K562 (cell line): ENCODE measurements at regions not wholly inside any gene's neighbourhood (a gene's known extent, or its start where the extent isn't known, plus 50 kb on each side); places are given as distances from the start of the nearest gene placed in this dataset.

Experiments used
- ATAC-seq: fragments of 200-7000 bp; cut with Tn5 transposase; 3 replicates; pipeline ENCODE4 v1.9.1; 2020; ENCODE audit warnings: moderate library complexity
- BruUV-seq: library from RNA; stranded (reverse); fragments of 400-500 nt; replicated peaks from 2 replicates; lab custom pipeline; 2021; lab: Mats Ljungman, UMichigan
- CTCF ChIA-PET: fragments of 300-600 bp; formaldehyde crosslinking; extraction: SDS; loops from one replicate; lab custom pipeline; 2021; ENCODE audit warnings: low intra/inter-chr PET ratio; lab: Yijun Ruan, JAX
- POLR2A ChIA-PET: fragments of 300-600, 350-650 bp; sonication (Branson Sonifier 250); formaldehyde crosslinking; extraction: SDS; loops from one replicate; lab custom pipeline; 2021; ENCODE audit warnings: antibody characterized with exemption, inconsistent platforms; lab: Yijun Ruan, JAX
- DNase-seq, 4 experiments: peaks; one replicate each; pipeline versions ENCODE4 v3.0.0 to v3.0.0-alpha.2; 2011 to 2018; ENCODE audit warnings: low spot score in 3 of 4, mixed read lengths in 3 of 4; ENCODE audit errors: extremely low read depth in 1 of 4
- FAIRE-seq: peaks from 2 replicates; lab custom pipeline; 2011; peaks lifted over from hg19 to GRCh38; lab: Jason Lieb, UNC
- H2AFZ ChIP-seq: 2 replicates; pipeline ENCODE4 v1.6.0; 2011; ENCODE audit warnings: low read depth, low read length, control low read depth, inconsistent platforms
- H3K27ac ChIP-seq: fragments of 200-600 bp; 3 replicates; pipeline ENCODE4 v1.8.0; 2011; ENCODE audit warnings: low read depth, mild to moderate bottlenecking, control low read depth, inconsistent platforms, low read length, moderate library complexity, mixed read lengths; ENCODE audit errors: extremely low read depth
- H3K27me3 ChIP-seq, 2 experiments: fragments of 300-600 bp in 1 of 2; 2 replicates in 1 of 2; 3 replicates in 1 of 2; pipeline versions ENCODE4 v1.6.0 to v1.8.0; 2011; ENCODE audit warnings: inconsistent platforms in 2 of 2, low read length in 2 of 2, mild to moderate bottlenecking in 1 of 2, mixed read lengths in 1 of 2, moderate library complexity in 1 of 2; ENCODE audit not compliant: control insufficient read depth in 2 of 2, insufficient read depth in 2 of 2
- H3K36me3 ChIP-seq: fragments of 300-600 bp; 3 replicates; pipeline ENCODE4 v1.8.0; 2011; ENCODE audit warnings: mild to moderate bottlenecking, low read length, inconsistent platforms; ENCODE audit not compliant: control insufficient read depth, insufficient read depth
- H3K4me1 ChIP-seq, 2 experiments: fragments of 200-600 bp in 1 of 2; replicated peaks in 1 of 2; 2 replicates in 1 of 2; 3 replicates in 1 of 2; pipeline versions ENCODE4 v1.5.1 to v1.8.0; 2011; ENCODE audit warnings: inconsistent platforms in 2 of 2, low read length in 2 of 2, mild to moderate bottlenecking in 1 of 2, mixed read lengths in 1 of 2, moderate library complexity in 1 of 2; ENCODE audit not compliant: control insufficient read depth in 2 of 2, insufficient read depth in 2 of 2
- H3K4me2 ChIP-seq: 2 replicates; pipeline ENCODE4 v1.6.1; 2011; ENCODE audit warnings: low read length, control low read depth, inconsistent platforms, mixed read lengths; ENCODE audit not compliant: insufficient read depth
- H3K4me3 ChIP-seq: fragments of 200-600 bp; sonication (generic), shearing (Covaris generic); 2 replicates; pipeline ENCODE4 v1.5.1; 2016; ENCODE audit warnings: control low read depth, inconsistent platforms
- H3K79me2 ChIP-seq: fragments of 200-600 bp; 3 replicates; pipeline ENCODE4 v1.8.0; 2011; ENCODE audit warnings: low read length, inconsistent platforms; ENCODE audit not compliant: control insufficient read depth, insufficient read depth
- H3K9ac ChIP-seq, 2 experiments: 2 replicates each; pipeline versions ENCODE4 v1.6.0 to v1.6.1; 2011; ENCODE audit warnings: low read depth in 2 of 2, low read length in 2 of 2, control low read depth in 1 of 2, inconsistent platforms in 1 of 2, mild to moderate bottlenecking in 1 of 2, mixed read lengths in 1 of 2; ENCODE audit not compliant: insufficient read depth in 1 of 2
- H3K9me1 ChIP-seq: one replicate; pipeline ENCODE4 v1.6.0; 2011; ENCODE audit warnings: inconsistent platforms, mild to moderate bottlenecking, low read length, moderate library complexity; ENCODE audit not compliant: control insufficient read depth, insufficient read depth
- H3K9me3 ChIP-seq: replicated peaks from 2 replicates; pipeline ENCODE4 v1.5.1; 2011; ENCODE audit warnings: low read depth, low read length, inconsistent platforms; ENCODE audit not compliant: control insufficient read depth, insufficient read depth
- H4K20me1 ChIP-seq: replicated peaks from 2 replicates; pipeline ENCODE4 v1.6.1; 2011; ENCODE audit warnings: low read length, inconsistent platforms, mixed read lengths; ENCODE audit not compliant: control insufficient read depth, insufficient read depth
- GABPB2 ChIP-seq: fragments of 250-450 bp; sonication (Bioruptor Pico); conservative IDR thresholded peaks from 2 replicates; pipeline ENCODE4 v1.5.1; 2021; ENCODE audit warnings: mild to moderate bottlenecking
- KHSRP ChIP-seq: fragments of 450-650 bp; IDR thresholded peaks from 2 replicates; pipeline ENCODE4 v1.6.1; 2017
- NEUROD1 ChIP-seq: fragments of 150-350 bp; IDR thresholded peaks from 2 replicates; pipeline ENCODE4 v1.6.1; 2014; ENCODE audit warnings: borderline replicate concordance, low read length, low read depth; ENCODE audit not compliant: partially characterized antibody
- RFX1 ChIP-seq: fragments of 450-650 bp; IDR thresholded peaks from 2 replicates; pipeline ENCODE4 v1.6.1; 2016; ENCODE audit warnings: mild to moderate bottlenecking, moderate library complexity
- SNIP1 ChIP-seq: fragments of 450-650 bp; IDR thresholded peaks from 2 replicates; pipeline ENCODE4 v1.7.1; 2017; ENCODE audit warnings: low read depth, mild to moderate bottlenecking
- SREBF1 ChIP-seq: fragments of 150-350 bp; IDR thresholded peaks from 2 replicates; pipeline ENCODE4 v1.6.1; 2014; ENCODE audit warnings: antibody characterized with exemption, low read depth, low read length, borderline replicate concordance
- ZNF431 ChIP-seq: sonication (generic); formaldehyde crosslinking; IDR thresholded peaks from 2 replicates; pipeline ENCODE4 v1.8.0; 2022; ENCODE audit warnings: mild to moderate bottlenecking, missing genetic modification reagents
- in situ Hi-C: fragments of 300-500 bp; cut with MboI; formaldehyde crosslinking; loops from 4 replicates; pipeline ENCODE4 v1.15.0; 2018; ENCODE audit warnings: inconsistent platforms, mixed read lengths
- intact Hi-C: fragments of 100-400 bp; cut with micrococcal nuclease; formaldehyde crosslinking; loops from 2 replicates; pipeline ENCODE4 v1.14.2; 2022
- TF ChIP-seq, protein P1 (sequence below), 2 experiments: fragments of 450-650 bp in 1 of 2; sonication (generic) in 1 of 2; formaldehyde crosslinking; conservative IDR thresholded peaks; 2 replicates each; pipeline versions ENCODE4 v1.4.0 to v1.8.1; 2020 to 2022; ENCODE audit warnings: mild to moderate bottlenecking in 1 of 2, missing genetic modification reagents in 1 of 2
- TF ChIP-seq, protein P2 (sequence below): fragments of 250-450 bp; sonication (Bioruptor Pico); IDR thresholded peaks from 2 replicates; pipeline ENCODE4 v1.4.0; 2020; ENCODE audit warnings: mild to moderate bottlenecking, moderate library complexity
- TF ChIP-seq, protein P3 (sequence below), 2 experiments: fragments of 450-650 bp; formaldehyde crosslinking in 1 of 2; IDR thresholded peaks; 2 replicates each; pipeline versions ENCODE4 v1.4.0 to v1.6.1; 2014 to 2020; ENCODE audit warnings: mild to moderate bottlenecking in 2 of 2, borderline replicate concordance in 1 of 2, low read depth in 1 of 2

DNA sequence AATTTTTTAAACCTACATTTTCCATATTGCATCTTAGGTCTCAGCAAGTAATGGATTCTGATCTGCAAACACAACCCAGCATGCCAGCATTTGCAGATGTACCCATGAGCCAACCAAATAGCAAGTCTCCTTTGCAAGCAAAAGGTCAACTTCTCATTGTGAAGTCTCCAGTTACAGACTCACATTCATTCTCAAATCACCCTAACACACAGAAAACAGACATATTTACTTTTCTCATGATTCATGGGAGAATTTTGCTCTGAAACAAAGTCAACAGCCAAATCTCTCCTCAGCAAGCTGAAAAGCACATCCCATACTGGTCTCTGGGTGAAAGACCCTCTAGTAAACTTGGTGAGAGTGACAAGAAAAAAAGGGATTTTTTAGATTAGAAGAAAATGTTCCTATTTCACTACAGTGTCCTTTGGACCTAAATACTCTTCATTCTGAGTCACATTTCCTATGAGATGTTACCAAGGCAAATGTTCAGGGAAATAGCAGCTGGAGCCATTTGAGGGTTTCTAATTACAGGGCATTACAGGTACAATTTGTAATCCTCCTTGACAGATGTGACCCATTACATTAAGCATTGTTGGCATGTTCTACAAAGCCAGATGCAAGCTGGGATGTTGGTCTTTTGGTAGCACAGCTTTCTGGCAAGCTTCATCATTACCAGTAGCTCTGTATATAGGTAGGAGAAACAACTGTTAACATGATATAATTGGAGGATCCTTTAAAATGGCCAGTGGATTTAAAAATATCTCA is 383.3 kb downstream of the SMARCA1 start:
- in situ Hi-C loops (no loop called here), intact Hi-C loops (no loop called here)
- Histone ChIP-seq H3K4me3 (no peak overlapping the region), H3K4me1 (no peaks in the 10 kb centered on the region), H3K9me1 (no peaks in the 10 kb centered on the region), H3K9me3 (no peaks in the 10 kb centered on the region), H3K36me3 (no peaks in the 10 kb centered on the region), H3K79me2 (no peaks in the 10 kb centered on the region), H3K9ac (no peak overlapping the region), H3K27me3 (no peaks in the 10 kb centered on the region), H3K4me2 (no peak overlapping the region), H3K27ac (no peak overlapping the region), H4K20me1 (no peaks in the 10 kb centered on the region), H2AFZ (no peak overlapping the region)
- ATAC-seq (no peak), FAIRE-seq (no peak), DNase-seq (no peak)
- no TSS peak for BruUV-seq
- ChIA-PET POLR2A (no interaction called here), CTCF (no interaction called here)
- TF ChIP-seq, protein P1, sequence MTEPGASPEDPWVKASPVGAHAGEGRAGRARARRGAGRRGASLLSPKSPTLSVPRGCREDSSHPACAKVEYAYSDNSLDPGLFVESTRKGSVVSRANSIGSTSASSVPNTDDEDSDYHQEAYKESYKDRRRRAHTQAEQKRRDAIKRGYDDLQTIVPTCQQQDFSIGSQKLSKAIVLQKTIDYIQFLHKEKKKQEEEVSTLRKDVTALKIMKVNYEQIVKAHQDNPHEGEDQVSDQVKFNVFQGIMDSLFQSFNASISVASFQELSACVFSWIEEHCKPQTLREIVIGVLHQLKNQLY (CRISPR knock-in tag; conservative IDR thresholded peaks at IDR 0.05) = no peak
- TF ChIP-seq ZNF431 (CRISPR knock-in tag) = no peak
- no peak for TF ChIP-seq SREBF1
- TF ChIP-seq KHSRP = no peak
- no peak for TF ChIP-seq RFX1
- no peak for TF ChIP-seq SNIP1
- TF ChIP-seq, protein P2, sequence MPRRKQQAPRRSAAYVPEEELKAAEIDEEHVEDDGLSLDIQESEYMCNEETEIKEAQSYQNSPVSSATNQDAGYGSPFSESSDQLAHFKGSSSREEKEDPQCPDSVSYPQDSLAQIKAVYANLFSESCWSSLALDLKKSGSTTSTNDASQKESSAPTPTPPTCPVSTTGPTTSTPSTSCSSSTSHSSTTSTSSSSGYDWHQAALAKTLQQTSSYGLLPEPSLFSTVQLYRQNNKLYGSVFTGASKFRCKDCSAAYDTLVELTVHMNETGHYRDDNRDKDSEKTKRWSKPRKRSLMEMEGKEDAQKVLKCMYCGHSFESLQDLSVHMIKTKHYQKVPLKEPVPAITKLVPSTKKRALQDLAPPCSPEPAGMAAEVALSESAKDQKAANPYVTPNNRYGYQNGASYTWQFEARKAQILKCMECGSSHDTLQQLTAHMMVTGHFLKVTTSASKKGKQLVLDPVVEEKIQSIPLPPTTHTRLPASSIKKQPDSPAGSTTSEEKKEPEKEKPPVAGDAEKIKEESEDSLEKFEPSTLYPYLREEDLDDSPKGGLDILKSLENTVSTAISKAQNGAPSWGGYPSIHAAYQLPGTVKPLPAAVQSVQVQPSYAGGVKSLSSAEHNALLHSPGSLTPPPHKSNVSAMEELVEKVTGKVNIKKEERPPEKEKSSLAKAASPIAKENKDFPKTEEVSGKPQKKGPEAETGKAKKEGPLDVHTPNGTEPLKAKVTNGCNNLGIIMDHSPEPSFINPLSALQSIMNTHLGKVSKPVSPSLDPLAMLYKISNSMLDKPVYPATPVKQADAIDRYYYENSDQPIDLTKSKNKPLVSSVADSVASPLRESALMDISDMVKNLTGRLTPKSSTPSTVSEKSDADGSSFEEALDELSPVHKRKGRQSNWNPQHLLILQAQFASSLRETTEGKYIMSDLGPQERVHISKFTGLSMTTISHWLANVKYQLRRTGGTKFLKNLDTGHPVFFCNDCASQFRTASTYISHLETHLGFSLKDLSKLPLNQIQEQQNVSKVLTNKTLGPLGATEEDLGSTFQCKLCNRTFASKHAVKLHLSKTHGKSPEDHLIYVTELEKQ (CRISPR knock-in tag) = no peak
- TF ChIP-seq, protein P3, sequence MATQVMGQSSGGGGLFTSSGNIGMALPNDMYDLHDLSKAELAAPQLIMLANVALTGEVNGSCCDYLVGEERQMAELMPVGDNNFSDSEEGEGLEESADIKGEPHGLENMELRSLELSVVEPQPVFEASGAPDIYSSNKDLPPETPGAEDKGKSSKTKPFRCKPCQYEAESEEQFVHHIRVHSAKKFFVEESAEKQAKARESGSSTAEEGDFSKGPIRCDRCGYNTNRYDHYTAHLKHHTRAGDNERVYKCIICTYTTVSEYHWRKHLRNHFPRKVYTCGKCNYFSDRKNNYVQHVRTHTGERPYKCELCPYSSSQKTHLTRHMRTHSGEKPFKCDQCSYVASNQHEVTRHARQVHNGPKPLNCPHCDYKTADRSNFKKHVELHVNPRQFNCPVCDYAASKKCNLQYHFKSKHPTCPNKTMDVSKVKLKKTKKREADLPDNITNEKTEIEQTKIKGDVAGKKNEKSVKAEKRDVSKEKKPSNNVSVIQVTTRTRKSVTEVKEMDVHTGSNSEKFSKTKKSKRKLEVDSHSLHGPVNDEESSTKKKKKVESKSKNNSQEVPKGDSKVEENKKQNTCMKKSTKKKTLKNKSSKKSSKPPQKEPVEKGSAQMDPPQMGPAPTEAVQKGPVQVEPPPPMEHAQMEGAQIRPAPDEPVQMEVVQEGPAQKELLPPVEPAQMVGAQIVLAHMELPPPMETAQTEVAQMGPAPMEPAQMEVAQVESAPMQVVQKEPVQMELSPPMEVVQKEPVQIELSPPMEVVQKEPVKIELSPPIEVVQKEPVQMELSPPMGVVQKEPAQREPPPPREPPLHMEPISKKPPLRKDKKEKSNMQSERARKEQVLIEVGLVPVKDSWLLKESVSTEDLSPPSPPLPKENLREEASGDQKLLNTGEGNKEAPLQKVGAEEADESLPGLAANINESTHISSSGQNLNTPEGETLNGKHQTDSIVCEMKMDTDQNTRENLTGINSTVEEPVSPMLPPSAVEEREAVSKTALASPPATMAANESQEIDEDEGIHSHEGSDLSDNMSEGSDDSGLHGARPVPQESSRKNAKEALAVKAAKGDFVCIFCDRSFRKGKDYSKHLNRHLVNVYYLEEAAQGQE (IDR thresholded peaks at IDR 0.05; ENCODE audit: borderline replicate concordance) = no peak
- TF ChIP-seq, protein P3 (CRISPR knock-in tag; IDR thresholded peaks at IDR 0.05; ENCODE audit: low read depth) = no peak
- TF ChIP-seq GABPB2 (CRISPR knock-in tag) = no peak
- no peak for TF ChIP-seq NEUROD1
